Keratinocyte (primary cell): ENCODE measurements at regions not wholly inside any gene's neighbourhood (a gene's known extent, or its start where the extent isn't known, plus 50 kb on each side); places are given as distances from the start of the nearest gene placed in this dataset.

Source experiments
- DNase-seq: peaks from one replicate; pipeline ENCODE4 v3.0.0-alpha.2; 2011; ENCODE audit warnings: low read depth, missing footprints, low spot score
- FAIRE-seq: peaks from 2 replicates; lab custom pipeline; 2011; peaks lifted over from hg19 to GRCh38; lab: Jason Lieb, UNC
- H2AFZ ChIP-seq: 2 replicates; pipeline ENCODE4 v1.6.0; 2012; ENCODE audit warnings: low read length, control low read depth, inconsistent platforms; ENCODE audit not compliant: control insufficient read depth
- H3K27ac ChIP-seq: 2 replicates; pipeline ENCODE4 v1.5.1; 2011; ENCODE audit warnings: low read length; ENCODE audit not compliant: control insufficient read depth, insufficient read depth
- H3K27me3 ChIP-seq: 3 replicates; pipeline ENCODE4 v1.6.0; 2011; ENCODE audit warnings: low read length; ENCODE audit not compliant: control insufficient read depth, insufficient read depth; ENCODE audit errors: extremely low read depth
- H3K36me3 ChIP-seq, 2 experiments: 2 replicates in 1 of 2; 3 replicates in 1 of 2; pipeline ENCODE4 v1.5.1; 2011; ENCODE audit warnings: low read length in 2 of 2, mild to moderate bottlenecking in 1 of 2; ENCODE audit not compliant: control insufficient read depth in 2 of 2, insufficient read depth in 2 of 2; ENCODE audit errors: extremely low read depth in 1 of 2
- H3K4me1 ChIP-seq: 3 replicates; pipeline ENCODE4 v1.5.1; 2011; ENCODE audit warnings: low read length; ENCODE audit not compliant: control insufficient read depth, insufficient read depth; ENCODE audit errors: extremely low read depth
- H3K4me2 ChIP-seq: 3 replicates; pipeline ENCODE4 v1.6.0; 2011; ENCODE audit warnings: low read depth, low read length; ENCODE audit not compliant: control insufficient read depth, insufficient read depth; ENCODE audit errors: extremely low read depth
- H3K4me3 ChIP-seq, 3 experiments: fragments of 200-600 bp in 1 of 3; sonication (generic) in 1 of 3; 2 replicates in 2 of 3; 3 replicates in 1 of 3; pipeline ENCODE4 v1.5.1; 2011 to 2016; ENCODE audit warnings: low read length in 3 of 3, mild to moderate bottlenecking in 3 of 3, control low read depth in 2 of 3, inconsistent platforms in 1 of 3, low read depth in 1 of 3, mixed read lengths in 1 of 3, mixed run types in 1 of 3, moderate library complexity in 1 of 3; ENCODE audit not compliant: control insufficient read depth in 2 of 3, insufficient read depth in 2 of 3; ENCODE audit errors: extremely low read depth in 1 of 3
- H3K79me2 ChIP-seq: 2 replicates; pipeline ENCODE4 v1.6.0; 2012; ENCODE audit warnings: low read length; ENCODE audit not compliant: control insufficient read depth, insufficient read depth
- H3K9ac ChIP-seq: 3 replicates; pipeline ENCODE4 v1.6.0; 2011; ENCODE audit warnings: low read length; ENCODE audit not compliant: control insufficient read depth, insufficient read depth; ENCODE audit errors: extremely low read depth
- H3K9me1 ChIP-seq: 3 replicates; pipeline ENCODE4 v1.6.0; 2011; ENCODE audit warnings: low read length; ENCODE audit not compliant: control insufficient read depth, insufficient read depth; ENCODE audit errors: extremely low read depth
- H3K9me3 ChIP-seq: 2 replicates; pipeline ENCODE4 v1.5.1; 2012; ENCODE audit warnings: low read depth, low read length; ENCODE audit not compliant: control insufficient read depth
- H4K20me1 ChIP-seq: 3 replicates; pipeline ENCODE4 v1.6.0; 2011; ENCODE audit warnings: low read length; ENCODE audit not compliant: control insufficient read depth, insufficient read depth; ENCODE audit errors: extremely low read depth
- CTCF ChIP-seq, 3 experiments: IDR thresholded peaks in 1 of 3; conservative IDR thresholded peaks in 1 of 3; optimal IDR thresholded peaks in 1 of 3; 2 replicates in 2 of 3; 3 replicates in 1 of 3; pipeline versions ENCODE3 to v1.5.1; 2011; ENCODE audit warnings: low read length in 3 of 3, mild to moderate bottlenecking in 3 of 3, moderate library complexity in 2 of 3, control low read depth in 1 of 3, inconsistent platforms in 1 of 3; ENCODE audit not compliant: insufficient read depth in 2 of 3; ENCODE audit errors: extremely low read depth in 1 of 3
- EZH2 ChIP-seq: IDR thresholded peaks from one replicate; pipeline ENCODE4 v1.6.1; 2012; ENCODE audit warnings: inconsistent platforms, mild to moderate bottlenecking, low read length, moderate library complexity
- dilution Hi-C: fragments of 300-500 bp; cut with MboI; formaldehyde crosslinking; loops from one replicate; pipeline ENCODE4 v1.7.0; 2020; ENCODE audit warnings: low sequenced_read_pairs; ENCODE audit not compliant: extremely low pct_ligation_motif_present

- no peaks in the 10 kb centered on the region for H3K9me1 ChIP-seq
- H2AFZ ChIP-seq, result no peak overlapping the region
- no peaks in the 10 kb centered on the region for H3K9me3 ChIP-seq
- DNase-seq (no peak), FAIRE-seq (peak; percentile 72)
- dilution Hi-C loops, result no loop called here
- no peaks in the 10 kb centered on the region for H3K79me2 ChIP-seq
- H3K27me3 ChIP-seq, result no peaks in the 10 kb centered on the region
- no peak overlapping the region for H3K4me2 ChIP-seq
- no peaks in the 10 kb centered on the region for H3K36me3 ChIP-seq
- H3K4me3 ChIP-seq, result no peak overlapping the region
- H3K9ac ChIP-seq, result no peak overlapping the region
- no peak overlapping the region for H3K27ac ChIP-seq
- peaks cover 8% of the 10 kb centered on the region for H3K4me1 ChIP-seq
- no peaks in the 10 kb centered on the region for H4K20me1 ChIP-seq
- no peak for TF ChIP-seq EZH2
- TF ChIP-seq CTCF (optimal IDR thresholded peaks at IDR 0.05 in 1 of 3, IDR thresholded peaks at IDR 0.05 in 1 of 3, conservative IDR thresholded peaks at IDR 0.05 in 1 of 3; ENCODE audit: extremely low read depth in 1 of 3, insufficient read depth in 2 of 3, low read length in 3 of 3), result no peak
Observed at GRCh38 chr2:176612736-176613135, 343.5 kb downstream of the MTX2 start.

- Histone ChIP-seq H3K36me3 (no peaks in the 10 kb centered on the region), H3K27ac (no peak overlapping the region), H2AFZ (no peak overlapping the region), H3K4me1 (peaks cover 8% of the 10 kb centered on the region), H3K9ac (no peak overlapping the region), H3K9me1 (no peaks in the 10 kb centered on the region), H3K9me3 (no peaks in the 10 kb centered on the region), H3K27me3 (no peaks in the 10 kb centered on the region), H3K4me2 (no peak overlapping the region), H4K20me1 (no peaks in the 10 kb centered on the region), H3K79me2 (no peaks in the 10 kb centered on the region), H3K4me3 (no peak overlapping the region)
- no peak for FAIRE-seq
- TF ChIP-seq EZH2 (no peak), CTCF (optimal IDR thresholded peaks at IDR 0.05 in 1 of 3, IDR thresholded peaks at IDR 0.05 in 1 of 3, conservative IDR thresholded peaks at IDR 0.05 in 1 of 3; ENCODE audit: extremely low read depth in 1 of 3, insufficient read depth in 2 of 3, low read length in 3 of 3) (no peak)
- DNase-seq, result no peak
- dilution Hi-C loops, result no loop called here
Observed at GRCh38 chr2:176613323-176613987, 344.2 kb downstream of the MTX2 start.
